A549 (cell line): ENCODE measurements at regions not wholly inside any gene's neighbourhood (a gene's known extent, or its start where the extent isn't known, plus 50 kb on each side); places are given as distances from the start of the nearest gene placed in this dataset.

Experiments used
- ATAC-seq, 2 experiments: fragments of 200-7000 bp in 1 of 2; fragments of >200 bp in 1 of 2; cut with Nextera tagmentation in 1 of 2; cut with Tn5 transposase in 1 of 2; 3 replicates each; pipeline versions ENCODE4 v1.8.0 to v1.9.1; 2018 to 2020; ENCODE audit warnings: mild to moderate bottlenecking in 1 of 2, moderate library complexity in 1 of 2
- CTCF ChIA-PET: fragments of 300-600 bp; sonication (Branson Sonifier 250); formaldehyde crosslinking; extraction: SDS; loops from one replicate; lab custom pipeline; 2021; ENCODE audit warnings: antibody characterized with exemption, inconsistent platforms; lab: Yijun Ruan, JAX
- POLR2A ChIA-PET: fragments of 350-600 bp; formaldehyde crosslinking; extraction: SDS; loops from one replicate; lab custom pipeline; 2021; ENCODE audit warnings: antibody characterized with exemption, inconsistent platforms; lab: Yijun Ruan, JAX
- DNase-seq, 2 experiments: peaks; one replicate each; pipeline versions ENCODE4 v3.0.0 to v3.0.0-alpha.2; 2011 to 2016; ENCODE audit warnings: low read depth in 1 of 2, low spot score in 1 of 2
- FAIRE-seq: peaks from 2 replicates; lab custom pipeline; 2011; peaks lifted over from hg19 to GRCh38; lab: Jason Lieb, UNC
- H3K27ac ChIP-seq, 2 experiments: fragments of >200 bp; sonication (Bioruptor Twin); formaldehyde crosslinking; 3 replicates each; pipeline ENCODE4 v1.5.1; 2016 to 2017
- H3K4me1 ChIP-seq: fragments of >200 bp; sonication (Bioruptor Twin); formaldehyde crosslinking; 3 replicates; pipeline ENCODE4 v1.6.1; 2016
- H3K4me2 ChIP-seq: fragments of >200 bp; sonication (Bioruptor Twin); formaldehyde crosslinking; 3 replicates; pipeline ENCODE4 v1.6.1; 2016
- H3K4me3 ChIP-seq: fragments of >200 bp; sonication (Bioruptor Twin); formaldehyde crosslinking; 3 replicates; pipeline ENCODE4 v1.5.1; 2016
- H3K9me3 ChIP-seq: fragments of >200 bp; sonication (Bioruptor Twin); formaldehyde crosslinking; 3 replicates; pipeline ENCODE4 v1.6.1; 2016
- BHLHE40 ChIP-seq: IDR thresholded peaks from 2 replicates; pipeline ENCODE4 v1.6.1; 2012; ENCODE audit warnings: low read depth, low read length, inconsistent platforms
- CBX2 ChIP-seq: fragments of 200-600 bp; sonication (generic); IDR thresholded peaks from 2 replicates; pipeline ENCODE4 v1.6.1; 2016; ENCODE audit warnings: low read depth, mild to moderate bottlenecking, borderline replicate concordance
- CEBPB ChIP-seq, 2 experiments: fragments of >200 bp in 1 of 2; sonication (Bioruptor Twin) in 1 of 2; formaldehyde crosslinking in 1 of 2; IDR thresholded peaks; 2 replicates each; pipeline ENCODE4 v1.6.1; 2012 to 2016
- CHD2 ChIP-seq: fragments of 150-350 bp; IDR thresholded peaks from 2 replicates; pipeline ENCODE4 v1.6.1; 2014; ENCODE audit warnings: low read length; ENCODE audit not compliant: partially characterized antibody
- CHD4 ChIP-seq: fragments of 200-600 bp; sonication (generic); IDR thresholded peaks from 2 replicates; pipeline ENCODE4 v1.6.1; 2016; ENCODE audit warnings: antibody characterized with exemption, mild to moderate bottlenecking, borderline replicate concordance
- FOSB ChIP-seq: fragments of 250-450 bp; sonication (Bioruptor Pico); IDR thresholded peaks from 2 replicates; pipeline ENCODE4 v1.5.0; 2020; ENCODE audit warnings: mild to moderate bottlenecking, moderate library complexity
- FOXS1 ChIP-seq: fragments of 250-450 bp; sonication (Bioruptor Pico); IDR thresholded peaks from 2 replicates; pipeline ENCODE4 v1.5.0; 2020; ENCODE audit warnings: mild to moderate bottlenecking, moderate library complexity
- GATA3 ChIP-seq: IDR thresholded peaks from 2 replicates; pipeline ENCODE4 v1.6.1; 2012; ENCODE audit warnings: borderline replicate concordance
- HDAC2 ChIP-seq: fragments of 200-600 bp; sonication (generic); IDR thresholded peaks from 2 replicates; pipeline ENCODE4 v1.6.1; 2016
- HOXA7 ChIP-seq: fragments of 250-450 bp; sonication (Bioruptor Pico); IDR thresholded peaks from 2 replicates; pipeline ENCODE4 v1.5.0; 2020; ENCODE audit warnings: mild to moderate bottlenecking, moderate library complexity
- HOXB13 ChIP-seq: fragments of 250-450 bp; sonication (Bioruptor Pico); IDR thresholded peaks from 2 replicates; pipeline ENCODE4 v1.5.0; 2020; ENCODE audit warnings: low read depth, mild to moderate bottlenecking, moderate library complexity
- JUN ChIP-seq, 2 experiments: fragments of >200 bp; sonication (Bioruptor Twin); formaldehyde crosslinking; IDR thresholded peaks; 2 replicates in 1 of 2; 3 replicates in 1 of 2; pipeline ENCODE4 v1.6.1; 2016 to 2017
- KDM1A ChIP-seq: fragments of 200-600 bp; sonication (generic); IDR thresholded peaks from 2 replicates; pipeline ENCODE4 v1.6.1; 2016; ENCODE audit warnings: low read depth, mild to moderate bottlenecking
- KDM5A ChIP-seq: fragments of 200-600 bp; sonication (generic); IDR thresholded peaks from 2 replicates; pipeline ENCODE4 v1.6.1; 2016; ENCODE audit warnings: antibody characterized with exemption, mild to moderate bottlenecking
- MAZ ChIP-seq: fragments of 150-350 bp; IDR thresholded peaks from 2 replicates; pipeline ENCODE4 v1.6.1; 2014; ENCODE audit warnings: antibody characterized with exemption, low read depth, low read length, borderline replicate concordance
- MYC ChIP-seq: IDR thresholded peaks from 2 replicates; pipeline ENCODE4 v1.6.1; 2012; ENCODE audit warnings: mild to moderate bottlenecking, inconsistent platforms, low read length, improper control_type of control experiment, borderline replicate concordance
- RCOR1 ChIP-seq: fragments of 150-350 bp; IDR thresholded peaks from 2 replicates; pipeline ENCODE4 v1.6.1; 2014; ENCODE audit warnings: antibody characterized with exemption, low read length, low read depth
- TFCP2L1 ChIP-seq: fragments of 250-450 bp; sonication (Bioruptor Pico); IDR thresholded peaks from 2 replicates; pipeline ENCODE4 v1.5.0; 2021; ENCODE audit warnings: mild to moderate bottlenecking
- ZC3H11A ChIP-seq: fragments of 450-650 bp; IDR thresholded peaks from 2 replicates; pipeline ENCODE4 v1.6.1; 2014; ENCODE audit warnings: antibody characterized with exemption, mild to moderate bottlenecking
- ZFP36 ChIP-seq: fragments of 450-650 bp; IDR thresholded peaks from 2 replicates; pipeline ENCODE4 v1.6.1; 2014; ENCODE audit warnings: borderline replicate concordance; ENCODE audit not compliant: partially characterized antibody
- WGBS: methylation state at CpG from one replicate; pipeline ENCODE4 v1.1.6; 2017; ENCODE audit errors: missing lambda C conversion rate; 5-methylcytosine and 5-hydroxymethylcytosine counted together
- TF ChIP-seq, protein P1 (sequence below): IDR thresholded peaks from 2 replicates; pipeline ENCODE4 v1.6.1; 2012
- TF ChIP-seq, protein P2 (sequence below): fragments of 250-450 bp; sonication (Bioruptor Pico); IDR thresholded peaks from 2 replicates; pipeline ENCODE4 v1.5.0; 2020; ENCODE audit warnings: low read depth, mild to moderate bottlenecking, moderate library complexity
- TF ChIP-seq, protein P3 (sequence below): fragments of 150-350 bp; IDR thresholded peaks from 2 replicates; pipeline ENCODE4 v1.6.1; 2014; ENCODE audit warnings: low read depth, mild to moderate bottlenecking, low read length
- TF ChIP-seq, protein P4 (sequence below): IDR thresholded peaks from 2 replicates; pipeline ENCODE4 v1.6.1; 2012
- TF ChIP-seq, protein P5 (sequence below): IDR thresholded peaks from 2 replicates; pipeline ENCODE4 v1.6.1; 2012; ENCODE audit warnings: low read depth, borderline replicate concordance
- TF ChIP-seq, protein P6 (sequence below): fragments of >200 bp; sonication (Bioruptor Twin); formaldehyde crosslinking; IDR thresholded peaks from 3 replicates; pipeline ENCODE4 v1.5.1; 2016

DNA sequence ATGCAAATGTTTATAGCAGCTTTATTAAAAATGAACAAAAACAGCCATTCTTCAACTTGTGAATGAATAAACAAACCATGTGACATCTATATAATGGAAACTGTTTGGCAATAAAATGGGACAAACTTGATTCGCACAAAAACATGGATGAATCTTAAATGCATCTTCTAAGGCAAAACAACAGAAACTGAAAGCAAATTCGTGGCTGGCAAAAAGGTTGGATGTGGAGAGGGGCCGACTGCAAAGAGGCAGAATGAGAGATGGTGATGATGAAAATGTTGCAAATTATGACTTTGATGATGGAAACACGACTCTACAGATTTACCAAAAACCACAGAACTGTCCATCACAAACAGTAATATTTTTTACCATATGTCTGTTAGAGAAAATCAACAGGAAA, 327.0 kb upstream of the NR5A2 start:
- H3K9me3 ChIP-seq, result no peaks in the 10 kb centered on the region
- ChIA-PET POLR2A (no interaction called here), CTCF (interaction anchor here (1.8 kb wide), 1 partner anchor 12 kb away, joined by 4 read pairs; no protein-coding TSS in a partner anchor)
- peak overlapping the region; percentile 26; the same call in 1 of the 3 replicates for H3K4me3 ChIP-seq
- peak overlapping the region; percentile 86 for H3K4me2 ChIP-seq
- no peaks in the 10 kb centered on the region for H3K4me1 ChIP-seq
- TF ChIP-seq CBX2 (no peak), HOXA7 (CRISPR knock-in tag) (no peak), CEBPB (IDR thresholded peaks at IDR 0.05) (no peak), KDM1A (no peak), JUN (IDR thresholded peaks at IDR 0.05) (no peak)
- TF ChIP-seq, protein P1, sequence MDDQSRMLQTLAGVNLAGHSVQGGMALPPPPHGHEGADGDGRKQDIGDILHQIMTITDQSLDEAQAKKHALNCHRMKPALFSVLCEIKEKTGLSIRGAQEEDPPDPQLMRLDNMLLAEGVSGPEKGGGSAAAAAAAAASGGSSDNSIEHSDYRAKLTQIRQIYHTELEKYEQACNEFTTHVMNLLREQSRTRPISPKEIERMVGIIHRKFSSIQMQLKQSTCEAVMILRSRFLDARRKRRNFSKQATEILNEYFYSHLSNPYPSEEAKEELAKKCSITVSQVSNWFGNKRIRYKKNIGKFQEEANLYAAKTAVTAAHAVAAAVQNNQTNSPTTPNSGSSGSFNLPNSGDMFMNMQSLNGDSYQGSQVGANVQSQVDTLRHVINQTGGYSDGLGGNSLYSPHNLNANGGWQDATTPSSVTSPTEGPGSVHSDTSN, result no peak
- TF ChIP-seq, all 56 proteins: peak for 0
- peak overlapping the region; percentile 22 to 56; a peak in 4 of 6 replicates for H3K27ac ChIP-seq
- 31% methylated on average over 4 of the region's 4 CpGs for WGBS
- ATAC-seq (no peak), DNase-seq (no peak), FAIRE-seq (peak; percentile 32)

DNA sequence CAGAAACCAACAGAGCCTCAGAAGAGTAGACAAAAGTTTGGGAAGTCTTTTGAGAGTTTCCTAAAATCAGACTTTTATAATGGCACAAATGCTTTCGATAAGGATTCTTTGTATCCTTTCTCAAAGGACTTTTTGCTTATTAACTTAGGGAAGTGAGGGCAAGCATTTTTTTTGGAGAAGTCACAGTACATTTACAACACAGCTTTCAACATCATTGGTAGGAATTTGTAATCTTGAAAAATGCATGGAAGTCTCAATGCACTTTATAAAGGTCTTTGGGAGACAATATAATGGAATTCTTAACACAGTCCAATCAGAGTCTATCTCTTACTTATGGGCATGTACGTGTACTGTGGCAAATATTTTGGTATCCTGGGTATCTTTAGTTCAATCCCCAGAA, 325.8 kb upstream of the NR5A2 start:
- DNase-seq, result no peak
- WGBS, result 80% methylated on average over 2 of the region's 2 CpGs
- Histone ChIP-seq H3K4me2 (no peak overlapping the region), H3K9me3 (no peaks in the 10 kb centered on the region)
- POLR2A ChIA-PET, result no interaction called here
- no peak for ATAC-seq
- peak; percentile 32 for FAIRE-seq
- no peak for TF ChIP-seq CHD2
- TF ChIP-seq MAZ, result no peak
- TF ChIP-seq, protein P2, sequence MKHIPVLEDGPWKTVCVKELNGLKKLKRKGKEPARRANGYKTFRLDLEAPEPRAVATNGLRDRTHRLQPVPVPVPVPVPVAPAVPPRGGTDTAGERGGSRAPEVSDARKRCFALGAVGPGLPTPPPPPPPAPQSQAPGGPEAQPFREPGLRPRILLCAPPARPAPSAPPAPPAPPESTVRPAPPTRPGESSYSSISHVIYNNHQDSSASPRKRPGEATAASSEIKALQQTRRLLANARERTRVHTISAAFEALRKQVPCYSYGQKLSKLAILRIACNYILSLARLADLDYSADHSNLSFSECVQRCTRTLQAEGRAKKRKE, result no peak
- TF ChIP-seq HDAC2, result no peak
- no peak for TF ChIP-seq FOSB (CRISPR knock-in tag)
- no peak for TF ChIP-seq RCOR1
- TF ChIP-seq, protein P3, sequence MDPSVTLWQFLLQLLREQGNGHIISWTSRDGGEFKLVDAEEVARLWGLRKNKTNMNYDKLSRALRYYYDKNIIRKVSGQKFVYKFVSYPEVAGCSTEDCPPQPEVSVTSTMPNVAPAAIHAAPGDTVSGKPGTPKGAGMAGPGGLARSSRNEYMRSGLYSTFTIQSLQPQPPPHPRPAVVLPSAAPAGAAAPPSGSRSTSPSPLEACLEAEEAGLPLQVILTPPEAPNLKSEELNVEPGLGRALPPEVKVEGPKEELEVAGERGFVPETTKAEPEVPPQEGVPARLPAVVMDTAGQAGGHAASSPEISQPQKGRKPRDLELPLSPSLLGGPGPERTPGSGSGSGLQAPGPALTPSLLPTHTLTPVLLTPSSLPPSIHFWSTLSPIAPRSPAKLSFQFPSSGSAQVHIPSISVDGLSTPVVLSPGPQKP, result no peak
- no peak for TF ChIP-seq JUN (IDR thresholded peaks at IDR 0.05)
- TF ChIP-seq KDM5A, result no peak
- no peak for TF ChIP-seq ZC3H11A
- TF ChIP-seq, all 56 proteins: peak for 0
- Histone ChIP-seq H3K4me3 (no peak overlapping the region), H3K4me1 (no peaks in the 10 kb centered on the region), H3K27ac (no peak overlapping the region)
- CTCF ChIA-PET, result interaction anchor here (1.6 kb wide), 1 partner anchor 10 kb away, joined by 3 read pairs; no protein-coding TSS in a partner anchor

DNA sequence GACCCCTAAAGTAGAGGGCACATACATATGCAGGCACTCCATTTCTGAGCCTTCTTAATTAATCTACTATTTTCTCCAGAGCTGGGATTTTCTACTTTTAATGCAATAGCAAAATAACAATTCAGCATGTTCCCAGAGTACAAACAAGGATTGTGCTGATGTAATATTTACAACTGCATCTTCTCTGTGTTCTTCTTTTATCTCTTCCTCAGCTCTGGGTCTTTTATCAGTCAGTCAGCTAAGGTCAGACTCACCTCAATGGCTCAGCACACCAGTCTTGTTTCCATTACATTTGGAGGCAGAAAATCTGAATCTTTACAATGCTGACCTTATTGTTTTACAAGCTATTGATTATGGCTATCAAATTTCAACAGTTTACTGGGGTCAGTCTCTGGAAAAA, 323.3 kb upstream of the NR5A2 start:
- TF ChIP-seq BHLHE40, result no peak
- TF ChIP-seq HOXB13, result no peak
- TF ChIP-seq MYC, result no peak
- TF ChIP-seq FOXS1 (CRISPR knock-in tag), result no peak
- TF ChIP-seq, protein P2, result no peak
- TF ChIP-seq, protein P4, sequence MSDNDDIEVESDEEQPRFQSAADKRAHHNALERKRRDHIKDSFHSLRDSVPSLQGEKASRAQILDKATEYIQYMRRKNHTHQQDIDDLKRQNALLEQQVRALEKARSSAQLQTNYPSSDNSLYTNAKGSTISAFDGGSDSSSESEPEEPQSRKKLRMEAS, result no peak
- TF ChIP-seq, protein P5, sequence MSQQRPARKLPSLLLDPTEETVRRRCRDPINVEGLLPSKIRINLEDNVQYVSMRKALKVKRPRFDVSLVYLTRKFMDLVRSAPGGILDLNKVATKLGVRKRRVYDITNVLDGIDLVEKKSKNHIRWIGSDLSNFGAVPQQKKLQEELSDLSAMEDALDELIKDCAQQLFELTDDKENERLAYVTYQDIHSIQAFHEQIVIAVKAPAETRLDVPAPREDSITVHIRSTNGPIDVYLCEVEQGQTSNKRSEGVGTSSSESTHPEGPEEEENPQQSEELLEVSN, result no peak
- TF ChIP-seq GATA3, result no peak
- no peak for TF ChIP-seq TFCP2L1 (CRISPR knock-in tag)
- TF ChIP-seq RCOR1, result no peak
- no peak for TF ChIP-seq CHD4
- no peak for TF ChIP-seq MAZ
- TF ChIP-seq KDM1A, result no peak
- TF ChIP-seq ZFP36, result no peak
- TF ChIP-seq, protein P6, sequence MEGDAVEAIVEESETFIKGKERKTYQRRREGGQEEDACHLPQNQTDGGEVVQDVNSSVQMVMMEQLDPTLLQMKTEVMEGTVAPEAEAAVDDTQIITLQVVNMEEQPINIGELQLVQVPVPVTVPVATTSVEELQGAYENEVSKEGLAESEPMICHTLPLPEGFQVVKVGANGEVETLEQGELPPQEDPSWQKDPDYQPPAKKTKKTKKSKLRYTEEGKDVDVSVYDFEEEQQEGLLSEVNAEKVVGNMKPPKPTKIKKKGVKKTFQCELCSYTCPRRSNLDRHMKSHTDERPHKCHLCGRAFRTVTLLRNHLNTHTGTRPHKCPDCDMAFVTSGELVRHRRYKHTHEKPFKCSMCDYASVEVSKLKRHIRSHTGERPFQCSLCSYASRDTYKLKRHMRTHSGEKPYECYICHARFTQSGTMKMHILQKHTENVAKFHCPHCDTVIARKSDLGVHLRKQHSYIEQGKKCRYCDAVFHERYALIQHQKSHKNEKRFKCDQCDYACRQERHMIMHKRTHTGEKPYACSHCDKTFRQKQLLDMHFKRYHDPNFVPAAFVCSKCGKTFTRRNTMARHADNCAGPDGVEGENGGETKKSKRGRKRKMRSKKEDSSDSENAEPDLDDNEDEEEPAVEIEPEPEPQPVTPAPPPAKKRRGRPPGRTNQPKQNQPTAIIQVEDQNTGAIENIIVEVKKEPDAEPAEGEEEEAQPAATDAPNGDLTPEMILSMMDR, result no peak
- H3K27ac ChIP-seq, result peak overlapping the region in 1 of 2 experiments; percentile 31; a peak in 1 of 6 replicates
- ATAC-seq (no peak), DNase-seq (no peak), FAIRE-seq (no peak)
- CTCF ChIA-PET, result interaction anchor here (0.6 to 2.4 kb wide), 2 partner anchors 19 to 69 kb away, joined by 3 to 9 read pairs; no protein-coding TSS in a partner anchor
- H3K4me3 ChIP-seq, result no peak overlapping the region
- POLR2A ChIA-PET, result no interaction called here
- no peaks in the 10 kb centered on the region for H3K4me1 ChIP-seq
- H3K9me3 ChIP-seq, result no peaks in the 10 kb centered on the region
- no peak overlapping the region; the same call in 2 of the 3 replicates for H3K4me2 ChIP-seq
